Erythroblast (primary cell): ENCODE measurements at regions not wholly inside any gene's neighbourhood (a gene's known extent, or its start where the extent isn't known, plus 50 kb on each side); places are given as distances from the start of the nearest gene placed in this dataset.

Experiments used
- DNase-seq, 2 experiments: peaks; one replicate each; lab custom pipeline; 2025; lab: John Stamatoyannopoulos, UW
- GATA1 ChIP-seq: IDR thresholded peaks from 2 replicates; pipeline ENCODE4 v1.6.1; 2011; ENCODE audit warnings: low read depth, mild to moderate bottlenecking, control low read depth, low read length, moderate library complexity
- POLR2A ChIP-seq: IDR thresholded peaks from 2 replicates; pipeline ENCODE4 v1.6.1; 2011; ENCODE audit warnings: mild to moderate bottlenecking, low read length

- no peak for TF ChIP-seq POLR2A
- no peak for TF ChIP-seq GATA1
Measured at GRCh38 chr12:20967756-20968155, 157.3 kb downstream of the SLCO1B3 start.

DNA sequence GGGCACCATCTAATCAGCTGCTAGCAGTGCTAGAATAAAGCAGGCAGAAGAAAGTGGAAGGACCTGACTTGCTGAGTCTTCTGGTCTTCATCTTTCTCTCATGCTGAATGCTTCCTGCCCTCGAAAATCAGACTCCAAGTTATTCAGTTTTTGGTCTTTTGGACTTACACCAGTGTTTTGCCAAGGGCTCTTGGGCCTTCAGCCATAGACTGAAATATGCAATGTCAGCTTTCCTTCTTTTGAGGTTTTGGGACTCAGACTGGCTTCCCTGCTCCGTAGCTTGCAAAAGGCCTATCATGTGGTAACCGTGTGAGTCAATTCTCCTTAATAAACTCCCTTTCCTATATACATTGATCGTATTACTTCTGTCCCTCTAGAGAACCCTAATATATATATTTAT is 159.3 kb downstream of the SLCO1B3 start:
- no peak for DNase-seq
- TF ChIP-seq POLR2A (no peak), GATA1 (no peak)

More at GRCh38 chr12:20967756-20968155, 157.3 kb downstream of the SLCO1B3 start:
- DNase-seq = no peak

- no peak for DNase-seq
- TF ChIP-seq GATA1 (no peak), POLR2A (no peak)
Measured at GRCh38 chr12:20985399-20985798, 145.6 kb upstream of the SLCO1B1 start.

- no peak for TF ChIP-seq GATA1
- DNase-seq = peak in 1 of 2 experiments; percentile 4
Measured at GRCh38 chr12:21001778-21002177, 129.2 kb upstream of the SLCO1B1 start.

DNA sequence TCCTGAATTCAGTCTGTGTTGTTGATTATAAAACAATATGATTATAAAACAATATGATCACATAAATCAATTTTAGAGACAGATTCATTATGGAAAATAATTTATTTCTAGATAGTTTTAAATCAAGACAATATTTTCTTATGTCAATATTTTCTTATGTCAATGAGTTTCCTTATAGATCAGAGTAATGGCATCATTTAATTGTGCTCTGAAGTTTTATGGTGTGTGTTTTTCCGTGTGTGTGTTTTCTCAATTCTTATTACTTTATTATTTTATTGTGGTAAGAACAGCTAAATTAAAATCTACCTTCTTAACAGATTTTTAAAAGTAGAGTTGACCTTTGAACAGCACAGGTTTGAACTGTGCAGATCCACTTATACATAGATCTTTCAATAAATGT is 105.3 kb upstream of the SLCO1B1 start:
- no peak for DNase-seq
- no peak for TF ChIP-seq POLR2A
- TF ChIP-seq GATA1 = no peak

DNA sequence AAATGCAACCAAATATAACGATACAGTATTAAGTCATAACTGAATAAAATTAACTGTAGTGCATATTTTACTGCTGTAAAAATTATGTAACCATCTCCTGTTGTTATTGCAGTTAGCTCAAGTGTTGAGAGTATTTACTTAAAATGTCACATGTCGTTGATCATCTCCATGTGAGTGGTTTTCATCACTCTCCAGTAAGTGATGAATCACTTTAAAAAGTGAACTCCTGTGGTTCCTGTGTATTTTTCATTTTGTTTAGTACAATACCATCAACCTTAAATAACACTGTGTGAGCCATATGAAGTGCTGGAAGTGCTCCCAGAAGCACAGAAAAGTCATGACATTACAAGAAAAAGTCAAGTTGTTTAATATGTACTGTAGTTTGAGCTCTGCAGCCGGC is 104.7 kb upstream of the SLCO1B1 start:
- DNase-seq = no peak
- no peak for TF ChIP-seq GATA1
- TF ChIP-seq POLR2A = no peak

DNA sequence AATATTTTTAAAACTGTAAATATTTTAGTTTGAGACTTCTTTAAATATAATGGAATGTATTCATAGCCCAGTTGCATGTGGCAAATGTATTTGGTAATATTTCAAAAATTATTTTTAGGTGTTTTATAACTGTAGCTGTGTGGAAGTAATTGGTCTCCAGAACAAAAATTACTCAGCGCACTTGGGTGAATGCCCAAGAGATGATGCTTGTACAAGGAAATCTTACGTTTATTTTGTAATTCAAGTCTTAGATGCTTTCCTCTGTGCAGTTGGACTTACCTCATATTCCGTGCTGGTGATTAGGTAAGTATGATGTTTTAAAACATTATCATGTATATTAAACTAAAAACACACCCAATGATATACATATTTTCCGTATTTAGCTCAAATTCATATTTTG is 76.7 kb upstream of the SLCO1B1 start:
- DNase-seq = no peak
- no peak for TF ChIP-seq POLR2A
- TF ChIP-seq GATA1 = no peak

DNA sequence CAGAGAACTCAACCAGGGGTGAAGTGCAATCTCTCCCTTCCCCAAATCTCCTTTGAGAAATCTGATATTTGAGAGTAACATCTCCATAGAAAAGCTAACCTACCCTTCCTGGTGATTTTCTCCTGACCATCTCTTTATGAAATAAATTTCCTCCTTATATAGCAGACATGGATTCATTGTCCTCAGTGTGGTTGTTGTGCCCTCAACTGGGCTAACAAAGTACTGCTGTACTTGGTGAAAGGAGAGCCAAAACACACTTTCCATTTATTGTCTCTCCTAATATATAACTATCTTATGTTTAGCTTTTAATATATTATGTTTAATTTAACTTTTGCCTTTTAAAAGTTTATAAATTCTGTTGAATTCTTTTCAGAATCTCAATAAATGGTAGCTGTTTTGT is 65.1 kb upstream of the SLCO1B1 start:
- DNase-seq = peak in 1 of 2 experiments; percentile 2
- no peak for TF ChIP-seq GATA1
- no peak for TF ChIP-seq POLR2A

DNA sequence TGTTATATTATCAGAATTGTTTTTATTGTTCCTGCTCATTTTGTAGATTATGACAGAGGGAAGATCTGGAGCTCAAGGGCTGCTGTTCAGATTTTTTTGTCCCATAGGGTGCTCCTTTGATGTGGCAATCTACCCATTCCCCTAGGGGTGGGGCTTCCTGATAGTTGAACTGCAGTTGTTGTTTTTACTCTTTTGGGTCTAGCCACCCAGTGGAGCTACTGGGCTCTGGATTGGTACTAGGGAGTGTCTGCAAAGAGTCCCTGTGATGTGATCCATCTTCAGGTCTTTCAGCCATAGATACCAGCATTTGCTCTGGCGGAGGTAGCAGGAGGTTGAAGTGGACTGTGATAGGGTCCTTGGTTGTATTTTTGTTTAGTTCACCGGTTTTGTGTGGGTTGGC is 57.9 kb upstream of the SLCO1B1 start:
- no peak for TF ChIP-seq GATA1
- TF ChIP-seq POLR2A = no peak
- DNase-seq = no peak

GRCh38 chr12:21073822-21074460 is 57.1 kb upstream of the SLCO1B1 start:
- TF ChIP-seq GATA1 = no peak
- TF ChIP-seq POLR2A = no peak
- DNase-seq = no peak
